ENCODE measurements at regions not wholly inside any gene's neighbourhood (a gene's known extent, or its start where the extent isn't known, plus 50 kb on each side); places are given as distances from the start of the nearest gene placed in this dataset.

DNA sequence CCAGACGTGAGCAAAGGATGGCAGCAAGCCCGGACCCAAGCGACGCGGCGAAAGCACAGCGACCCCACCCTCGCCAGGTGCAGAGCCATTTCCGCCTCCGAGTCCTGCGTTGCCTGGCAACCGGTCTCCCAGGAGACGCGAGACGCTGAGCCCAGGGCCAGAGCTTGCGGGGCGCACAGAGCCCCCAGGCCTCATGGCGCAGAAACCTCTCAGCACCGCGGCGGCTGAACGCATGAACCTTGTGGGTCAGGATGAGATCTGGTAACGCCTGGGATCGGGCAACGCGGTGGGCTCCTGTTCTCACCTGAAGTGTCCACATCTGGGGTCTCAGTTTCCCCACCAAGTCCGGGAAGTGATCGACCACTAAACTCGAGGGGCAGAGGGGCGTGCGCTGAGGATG lies 77.7 kb downstream of the ANKRD60 start:
- TF ChIP-seq, protein P1, sequence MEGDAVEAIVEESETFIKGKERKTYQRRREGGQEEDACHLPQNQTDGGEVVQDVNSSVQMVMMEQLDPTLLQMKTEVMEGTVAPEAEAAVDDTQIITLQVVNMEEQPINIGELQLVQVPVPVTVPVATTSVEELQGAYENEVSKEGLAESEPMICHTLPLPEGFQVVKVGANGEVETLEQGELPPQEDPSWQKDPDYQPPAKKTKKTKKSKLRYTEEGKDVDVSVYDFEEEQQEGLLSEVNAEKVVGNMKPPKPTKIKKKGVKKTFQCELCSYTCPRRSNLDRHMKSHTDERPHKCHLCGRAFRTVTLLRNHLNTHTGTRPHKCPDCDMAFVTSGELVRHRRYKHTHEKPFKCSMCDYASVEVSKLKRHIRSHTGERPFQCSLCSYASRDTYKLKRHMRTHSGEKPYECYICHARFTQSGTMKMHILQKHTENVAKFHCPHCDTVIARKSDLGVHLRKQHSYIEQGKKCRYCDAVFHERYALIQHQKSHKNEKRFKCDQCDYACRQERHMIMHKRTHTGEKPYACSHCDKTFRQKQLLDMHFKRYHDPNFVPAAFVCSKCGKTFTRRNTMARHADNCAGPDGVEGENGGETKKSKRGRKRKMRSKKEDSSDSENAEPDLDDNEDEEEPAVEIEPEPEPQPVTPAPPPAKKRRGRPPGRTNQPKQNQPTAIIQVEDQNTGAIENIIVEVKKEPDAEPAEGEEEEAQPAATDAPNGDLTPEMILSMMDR (conservative IDR thresholded peaks at IDR 0.05; ENCODE audit: low read depth in 2 of 2), result peak in 1 of 2 experiments; percentile 25; a peak in 1 of 4 replicates
- no peak for TF ChIP-seq REST (IDR thresholded peaks at IDR 0.05; ENCODE audit: unreplicated experiment)
- no peak for TF ChIP-seq EZH2 (IDR thresholded peaks at IDR 0.05; ENCODE audit: low read depth, unreplicated experiment)
